Fibroblast of lung (primary cell): ENCODE measurements at regions not wholly inside any gene's neighbourhood (a gene's known extent, or its start where the extent isn't known, plus 50 kb on each side); places are given as distances from the start of the nearest gene placed in this dataset.

Source experiments
- DNase-seq, 2 donors: peaks; one replicate each; pipeline versions ENCODE4 v3.0.0 to v3.0.0-alpha.2; 2010; ENCODE audit warnings: low read depth in 2 of 2
- H2AFZ ChIP-seq: 2 replicates; pipeline ENCODE4 v1.5.1; 2012; ENCODE audit warnings: low read length, control low read depth, inconsistent platforms
- H3K27ac ChIP-seq: 2 replicates; pipeline ENCODE4 v1.5.1; 2011; ENCODE audit warnings: low read length, control low read depth; ENCODE audit not compliant: insufficient read depth
- H3K27me3 ChIP-seq: 2 replicates; pipeline ENCODE4 v1.5.1; 2011; ENCODE audit warnings: mild to moderate bottlenecking, low read length; ENCODE audit not compliant: control insufficient read depth, insufficient read depth
- H3K36me3 ChIP-seq: 2 replicates; pipeline ENCODE4 v1.5.1; 2011; ENCODE audit warnings: low read length; ENCODE audit not compliant: control insufficient read depth, insufficient read depth
- H3K4me1 ChIP-seq: 2 replicates; pipeline ENCODE4 v1.5.1; 2011; ENCODE audit warnings: low read length; ENCODE audit not compliant: control insufficient read depth, insufficient read depth; ENCODE audit errors: extremely low read depth
- H3K4me2 ChIP-seq: 2 replicates; pipeline ENCODE4 v1.5.1; 2011; ENCODE audit warnings: low read length, control low read depth; ENCODE audit not compliant: insufficient read depth; ENCODE audit errors: extremely low read depth
- H3K4me3 ChIP-seq, 4 experiments: fragments of 200-600 bp in 1 of 4; sonication (generic) in 1 of 4; replicated peaks in 1 of 4; 2 replicates each; pipeline ENCODE4 v1.5.1; 2011 to 2016; ENCODE audit warnings: low read length in 4 of 4, low read depth in 3 of 4, mild to moderate bottlenecking in 3 of 4, control low read depth in 2 of 4, inconsistent platforms in 1 of 4, mixed read lengths in 1 of 4; ENCODE audit not compliant: insufficient read depth in 1 of 4; ENCODE audit errors: control extremely low read depth in 1 of 4
- H3K79me2 ChIP-seq: 2 replicates; pipeline ENCODE4 v1.5.1; 2012; ENCODE audit warnings: mild to moderate bottlenecking, low read length, inconsistent platforms; ENCODE audit not compliant: control insufficient read depth, insufficient read depth
- H3K9ac ChIP-seq: 2 replicates; pipeline ENCODE4 v1.5.1; 2011; ENCODE audit warnings: mild to moderate bottlenecking, low read length, control low read depth; ENCODE audit not compliant: insufficient read depth
- H3K9me3 ChIP-seq: 2 replicates; pipeline ENCODE4 v1.5.1; 2012; ENCODE audit warnings: low read depth, low read length; ENCODE audit not compliant: control insufficient read depth, insufficient read depth
- H4K20me1 ChIP-seq: 2 replicates; pipeline ENCODE4 v1.5.1; 2011; ENCODE audit warnings: low read length; ENCODE audit not compliant: control insufficient read depth, insufficient read depth; ENCODE audit errors: extremely low read depth
- CTCF ChIP-seq, 2 donors: IDR thresholded peaks in 1 of 2; conservative IDR thresholded peaks in 1 of 2; 1 replicate in 1 of 2; 2 replicates in 1 of 2; pipeline ENCODE4 v1.5.1; 2011 to 2012; ENCODE audit warnings: low read length in 2 of 2, control low read depth in 1 of 2, inconsistent platforms in 1 of 2, low read depth in 1 of 2, mild to moderate bottlenecking in 1 of 2
- EZH2 ChIP-seq: IDR thresholded peaks from 2 replicates; pipeline ENCODE4 v1.5.1; 2012; ENCODE audit warnings: low read length, control low read depth, mild to moderate bottlenecking; ENCODE audit errors: missing control alignments

DNA sequence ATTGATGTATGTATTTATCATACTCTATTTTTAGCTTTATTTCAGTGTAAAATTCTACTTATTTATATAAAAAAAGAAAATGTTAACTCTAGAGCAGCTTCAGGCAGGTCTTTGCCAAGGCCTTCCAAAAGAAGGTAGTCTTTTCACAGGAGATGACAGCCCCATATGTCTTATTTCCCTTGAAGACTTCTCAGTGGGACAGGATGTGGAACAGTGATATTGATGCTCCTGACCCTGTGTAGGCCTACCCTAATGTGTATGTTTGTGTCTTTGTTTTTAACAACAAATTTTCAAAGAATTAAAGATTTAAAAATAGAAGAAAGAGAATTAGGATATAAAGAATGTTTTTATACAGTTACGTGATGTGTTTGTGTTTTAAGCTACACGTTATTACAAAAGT, 1593.6 kb downstream of the AMY1C start:
- H4K20me1 ChIP-seq = no peaks in the 10 kb centered on the region
- no peak overlapping the region for H3K27ac ChIP-seq
- no peaks in the 10 kb centered on the region for H3K9me3 ChIP-seq
- H2AFZ ChIP-seq = no peak overlapping the region
- no peak overlapping the region for H3K9ac ChIP-seq
- DNase-seq = no peak
- H3K4me1 ChIP-seq = no peaks in the 10 kb centered on the region
- no peak overlapping the region for H3K4me2 ChIP-seq
- H3K79me2 ChIP-seq = no peaks in the 10 kb centered on the region
- H3K27me3 ChIP-seq = no peaks in the 10 kb centered on the region
- TF ChIP-seq EZH2 (no peak), CTCF (conservative IDR thresholded peaks at IDR 0.05 in 1 of 2, IDR thresholded peaks at IDR 0.05 in 1 of 2; ENCODE audit: low read depth in 1 of 2, low read length in 2 of 2) (no peak)
- no peaks in the 10 kb centered on the region for H3K36me3 ChIP-seq
- H3K4me3 ChIP-seq = no peak overlapping the region

DNA sequence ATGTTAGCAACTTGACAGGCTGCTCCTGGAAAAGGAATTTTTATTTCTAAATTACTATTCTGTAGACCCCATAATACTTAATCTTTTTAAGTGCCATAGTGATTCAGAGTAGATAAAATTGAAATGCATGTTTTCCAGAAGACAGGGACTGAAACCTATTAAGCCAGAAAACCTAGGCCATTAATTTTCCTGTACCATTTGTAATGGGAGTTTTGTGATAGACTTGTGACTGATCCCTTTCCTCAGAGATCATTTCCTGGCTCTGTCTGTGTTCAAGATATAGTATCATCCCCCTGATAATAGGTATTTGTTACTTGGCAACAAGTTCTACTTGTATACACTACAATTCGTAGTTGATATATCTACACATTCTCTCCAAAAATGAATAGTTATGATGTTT, 1609.8 kb downstream of the AMY1C start:
- Histone ChIP-seq H3K27me3 (no peaks in the 10 kb centered on the region), H3K36me3 (no peaks in the 10 kb centered on the region), H2AFZ (no peak overlapping the region), H3K4me2 (no peak overlapping the region), H3K27ac (no peak overlapping the region), H3K4me1 (no peaks in the 10 kb centered on the region), H3K79me2 (no peaks in the 10 kb centered on the region), H3K4me3 (no peak overlapping the region), H4K20me1 (no peaks in the 10 kb centered on the region), H3K9me3 (no peaks in the 10 kb centered on the region), H3K9ac (no peak overlapping the region)
- no peak for TF ChIP-seq CTCF (conservative IDR thresholded peaks at IDR 0.05 in 1 of 2, IDR thresholded peaks at IDR 0.05 in 1 of 2; ENCODE audit: low read depth in 1 of 2, low read length in 2 of 2)
- TF ChIP-seq EZH2 = no peak
- no peak for DNase-seq

DNA sequence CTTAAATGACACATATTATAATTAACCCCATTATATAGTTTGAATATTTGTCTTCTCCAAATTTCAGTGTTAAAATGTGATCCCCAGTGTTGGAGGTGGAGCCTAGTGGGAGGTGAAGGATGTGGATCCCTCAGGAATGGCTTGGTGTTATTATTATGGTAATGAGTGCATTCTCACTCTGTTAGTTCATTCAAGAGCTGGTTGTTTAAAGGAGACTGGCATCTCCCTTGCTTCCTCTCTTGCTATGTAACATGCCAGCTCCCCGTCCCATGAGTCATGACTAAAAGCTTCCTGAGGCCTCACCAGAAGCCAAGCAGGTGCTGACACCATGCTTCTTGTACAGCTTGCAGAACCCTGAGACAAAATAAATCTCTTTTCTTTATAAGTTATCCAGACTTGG, 1612.7 kb downstream of the AMY1C start:
- no peaks in the 10 kb centered on the region for H3K79me2 ChIP-seq
- H4K20me1 ChIP-seq = no peaks in the 10 kb centered on the region
- TF ChIP-seq CTCF (conservative IDR thresholded peaks at IDR 0.05 in 1 of 2, IDR thresholded peaks at IDR 0.05 in 1 of 2; ENCODE audit: low read depth in 1 of 2, low read length in 2 of 2) = no peak
- no peak for TF ChIP-seq EZH2
- H3K9me3 ChIP-seq = no peaks in the 10 kb centered on the region
- no peaks in the 10 kb centered on the region for H3K4me1 ChIP-seq
- no peak for DNase-seq
- H3K36me3 ChIP-seq = no peaks in the 10 kb centered on the region
- H3K9ac ChIP-seq = no peak overlapping the region
- no peak overlapping the region for H3K4me2 ChIP-seq
- H2AFZ ChIP-seq = no peak overlapping the region
- no peaks in the 10 kb centered on the region for H3K27me3 ChIP-seq
- no peak overlapping the region for H3K4me3 ChIP-seq
- H3K27ac ChIP-seq = no peak overlapping the region
